GM18505 (cell line): ENCODE measurements at regions not wholly inside any gene's neighbourhood (a gene's known extent, or its start where the extent isn't known, plus 50 kb on each side); places are given as distances from the start of the nearest gene placed in this dataset.
"Not testable (repeated sequence)": the region's sequence is repeated elsewhere in the genome, so short reads cannot be mapped to it uniquely, and the experiment has no call there.

ENCODE experiments used
- ATAC-seq: cut with Tn5 transposase; IDR thresholded peaks from one replicate; pipeline ENCODE4 v1.9.1; 2021; ENCODE audit not compliant: unreplicated experiment
- POLR2A ChIP-seq: IDR thresholded peaks from 4 replicates; pipeline ENCODE4 v1.6.1; 2011; ENCODE audit warnings: borderline replicate concordance; ENCODE audit not compliant: insufficient read depth, insufficient read length; ENCODE audit errors: extremely low read depth

GRCh38 chr14:43399289-43399688 is 1107.8 kb downstream of the FSCB start:
- ATAC-seq = no peak

GRCh38 chr14:43370565-43370896 is 1136.6 kb downstream of the FSCB start:
- not testable (repeated sequence) for ATAC-seq

More at GRCh38 chr14:43399289-43399688, 1107.8 kb downstream of the FSCB start:
- no peak for TF ChIP-seq POLR2A

- ATAC-seq = no peak
- no peak for TF ChIP-seq POLR2A
These were observed 1137.1 kb downstream of the FSCB start for GRCh38 chr14:43369710-43370564.

GRCh38 chr14:43362586-43362985 is 1144.5 kb downstream of the FSCB start:
- no peak for TF ChIP-seq POLR2A
- no peak for ATAC-seq

- ATAC-seq = no peak
These were observed 1145.3 kb downstream of the FSCB start for GRCh38 chr14:43361751-43362150.

GRCh38 chr14:43360239-43360638 is 1146.8 kb downstream of the FSCB start:
- no peak for TF ChIP-seq POLR2A
- ATAC-seq = no peak

More at GRCh38 chr14:43361751-43362150, 1145.3 kb downstream of the FSCB start:
- no peak for TF ChIP-seq POLR2A

- TF ChIP-seq POLR2A = no peak
- no peak for ATAC-seq
These were observed 1147.8 kb downstream of the FSCB start for GRCh38 chr14:43359317-43359716.

GRCh38 chr14:43356979-43357545 is 1150.0 kb downstream of the FSCB start:
- TF ChIP-seq POLR2A = no peak
- ATAC-seq = no peak

- TF ChIP-seq POLR2A = no peak
- ATAC-seq = no peak
These were observed 1150.7 kb downstream of the FSCB start for GRCh38 chr14:43356382-43356781.

GRCh38 chr14:43341921-43342320 is 1165.2 kb downstream of the FSCB start:
- no peak for ATAC-seq
- no peak for TF ChIP-seq POLR2A

GRCh38 chr14:43338713-43339112 is 1168.4 kb downstream of the FSCB start:
- ATAC-seq = no peak
- TF ChIP-seq POLR2A = no peak

GRCh38 chr14:43336351-43336750 is 1170.7 kb downstream of the FSCB start:
- no peak for ATAC-seq
- TF ChIP-seq POLR2A = no peak

GRCh38 chr14:43326501-43327407 is 1180.3 kb downstream of the FSCB start:
- ATAC-seq = not testable (repeated sequence)
